ENCODE measurements at regions not wholly inside any gene's neighbourhood (a gene's known extent, or its start where the extent isn't known, plus 50 kb on each side); places are given as distances from the start of the nearest gene placed in this dataset.

- Histone ChIP-seq H3K9me3 (ENCODE audit: control insufficient read depth in 1 of 2, low read length in 2 of 2) (no peaks in the 10 kb centered on the region), H3K4me1 (ENCODE audit: control insufficient read depth in 1 of 2, insufficient read depth in 2 of 2, low read length in 2 of 2) (no peaks in the 10 kb centered on the region), H3K4me3 (ENCODE audit: low read depth in 1 of 2, low read length in 2 of 2) (no peak overlapping the region), H3K27me3 (ENCODE audit: control insufficient read depth in 1 of 2, insufficient read depth in 2 of 2, low read length in 2 of 2) (no peaks in the 10 kb centered on the region), H3K36me3 (ENCODE audit: control insufficient read depth in 1 of 2, insufficient read depth in 2 of 2, low read length in 2 of 2) (no peaks in the 10 kb centered on the region), H3K27ac (ENCODE audit: low read depth, low read length) (no peak overlapping the region), H3K9ac (ENCODE audit: low read depth in 1 of 2, low read length in 2 of 2) (no peak overlapping the region)
Measured at GRCh38 chr2:83579507-83579906, 879.6 kb downstream of the SUCLG1 start.

GRCh38 chr2:83578405-83578804 is 880.7 kb downstream of the SUCLG1 start:
- Histone ChIP-seq H3K27ac (ENCODE audit: low read depth, low read length) (no peak overlapping the region), H3K4me3 (ENCODE audit: low read depth in 1 of 2, low read length in 2 of 2) (no peak overlapping the region), H3K36me3 (ENCODE audit: control insufficient read depth in 1 of 2, insufficient read depth in 2 of 2, low read length in 2 of 2) (no peaks in the 10 kb centered on the region), H3K4me1 (ENCODE audit: control insufficient read depth in 1 of 2, insufficient read depth in 2 of 2, low read length in 2 of 2) (no peaks in the 10 kb centered on the region), H3K9ac (ENCODE audit: low read depth in 1 of 2, low read length in 2 of 2) (no peak overlapping the region), H3K27me3 (ENCODE audit: control insufficient read depth in 1 of 2, insufficient read depth in 2 of 2, low read length in 2 of 2) (no peaks in the 10 kb centered on the region), H3K9me3 (ENCODE audit: control insufficient read depth in 1 of 2, low read length in 2 of 2) (no peaks in the 10 kb centered on the region)

- Histone ChIP-seq H3K36me3 (ENCODE audit: control insufficient read depth in 1 of 2, insufficient read depth in 2 of 2, low read length in 2 of 2) (no peaks in the 10 kb centered on the region), H3K4me1 (ENCODE audit: control insufficient read depth in 1 of 2, insufficient read depth in 2 of 2, low read length in 2 of 2) (no peaks in the 10 kb centered on the region), H3K4me3 (ENCODE audit: low read depth in 1 of 2, low read length in 2 of 2) (no peak overlapping the region), H3K27ac (ENCODE audit: low read depth, low read length) (no peak overlapping the region), H3K9me3 (ENCODE audit: control insufficient read depth in 1 of 2, low read length in 2 of 2) (no peaks in the 10 kb centered on the region), H3K27me3 (ENCODE audit: control insufficient read depth in 1 of 2, insufficient read depth in 2 of 2, low read length in 2 of 2) (no peaks in the 10 kb centered on the region), H3K9ac (ENCODE audit: low read depth in 1 of 2, low read length in 2 of 2) (no peak overlapping the region)
Measured at GRCh38 chr2:83574614-83575013, 884.5 kb downstream of the SUCLG1 start.

GRCh38 chr2:83573060-83573459 is 886.0 kb downstream of the SUCLG1 start:
- H3K4me3 ChIP-seq (ENCODE audit: low read depth in 1 of 2, low read length in 2 of 2) = no peak overlapping the region
- H3K27me3 ChIP-seq (ENCODE audit: control insufficient read depth in 1 of 2, insufficient read depth in 2 of 2, low read length in 2 of 2) = no peaks in the 10 kb centered on the region
- H3K36me3 ChIP-seq (ENCODE audit: control insufficient read depth in 1 of 2, insufficient read depth in 2 of 2, low read length in 2 of 2) = no peaks in the 10 kb centered on the region
- no peak overlapping the region for H3K9ac ChIP-seq (ENCODE audit: low read depth in 1 of 2, low read length in 2 of 2)
- H3K9me3 ChIP-seq (ENCODE audit: control insufficient read depth in 1 of 2, low read length in 2 of 2) = no peaks in the 10 kb centered on the region
- H3K4me1 ChIP-seq (ENCODE audit: control insufficient read depth in 1 of 2, insufficient read depth in 2 of 2, low read length in 2 of 2) = no peaks in the 10 kb centered on the region
- no peak overlapping the region for H3K27ac ChIP-seq (ENCODE audit: low read depth, low read length)

GRCh38 chr2:83572400-83572799 is 886.7 kb downstream of the SUCLG1 start:
- H3K4me3 ChIP-seq (ENCODE audit: low read depth in 1 of 2, low read length in 2 of 2) = no peak overlapping the region
- H3K9ac ChIP-seq (ENCODE audit: low read depth in 1 of 2, low read length in 2 of 2) = no peak overlapping the region
- H3K27ac ChIP-seq (ENCODE audit: low read depth, low read length) = no peak overlapping the region
- no peaks in the 10 kb centered on the region for H3K27me3 ChIP-seq (ENCODE audit: control insufficient read depth in 1 of 2, insufficient read depth in 2 of 2, low read length in 2 of 2)
- no peaks in the 10 kb centered on the region for H3K36me3 ChIP-seq (ENCODE audit: control insufficient read depth in 1 of 2, insufficient read depth in 2 of 2, low read length in 2 of 2)
- no peaks in the 10 kb centered on the region for H3K9me3 ChIP-seq (ENCODE audit: control insufficient read depth in 1 of 2, low read length in 2 of 2)
- no peaks in the 10 kb centered on the region for H3K4me1 ChIP-seq (ENCODE audit: control insufficient read depth in 1 of 2, insufficient read depth in 2 of 2, low read length in 2 of 2)

GRCh38 chr2:83567551-83567950 is 891.5 kb downstream of the SUCLG1 start:
- Histone ChIP-seq H3K36me3 (ENCODE audit: control insufficient read depth in 1 of 2, insufficient read depth in 2 of 2, low read length in 2 of 2) (no peaks in the 10 kb centered on the region), H3K27ac (ENCODE audit: low read depth, low read length) (no peak overlapping the region), H3K27me3 (ENCODE audit: control insufficient read depth in 1 of 2, insufficient read depth in 2 of 2, low read length in 2 of 2) (no peaks in the 10 kb centered on the region), H3K4me3 (ENCODE audit: low read depth in 1 of 2, low read length in 2 of 2) (no peak overlapping the region), H3K4me1 (ENCODE audit: control insufficient read depth in 1 of 2, insufficient read depth in 2 of 2, low read length in 2 of 2) (no peaks in the 10 kb centered on the region), H3K9me3 (ENCODE audit: control insufficient read depth in 1 of 2, low read length in 2 of 2) (no peaks in the 10 kb centered on the region), H3K9ac (ENCODE audit: low read depth in 1 of 2, low read length in 2 of 2) (no peak overlapping the region)

- Histone ChIP-seq H3K27ac (ENCODE audit: low read depth, low read length) (no peak overlapping the region), H3K9me3 (ENCODE audit: control insufficient read depth in 1 of 2, low read length in 2 of 2) (no peaks in the 10 kb centered on the region), H3K4me3 (ENCODE audit: low read depth in 1 of 2, low read length in 2 of 2) (no peak overlapping the region), H3K9ac (ENCODE audit: low read depth in 1 of 2, low read length in 2 of 2) (no peak overlapping the region), H3K4me1 (ENCODE audit: control insufficient read depth in 1 of 2, insufficient read depth in 2 of 2, low read length in 2 of 2) (no peaks in the 10 kb centered on the region), H3K27me3 (ENCODE audit: control insufficient read depth in 1 of 2, insufficient read depth in 2 of 2, low read length in 2 of 2) (no peaks in the 10 kb centered on the region), H3K36me3 (ENCODE audit: control insufficient read depth in 1 of 2, insufficient read depth in 2 of 2, low read length in 2 of 2) (no peaks in the 10 kb centered on the region)
Measured at GRCh38 chr2:83565626-83566025, 893.5 kb downstream of the SUCLG1 start.

- H3K9ac ChIP-seq (ENCODE audit: low read depth in 1 of 2, low read length in 2 of 2) = no peak overlapping the region
- H3K4me1 ChIP-seq (ENCODE audit: control insufficient read depth in 1 of 2, insufficient read depth in 2 of 2, low read length in 2 of 2) = no peaks in the 10 kb centered on the region
- no peaks in the 10 kb centered on the region for H3K36me3 ChIP-seq (ENCODE audit: control insufficient read depth in 1 of 2, insufficient read depth in 2 of 2, low read length in 2 of 2)
- no peaks in the 10 kb centered on the region for H3K9me3 ChIP-seq (ENCODE audit: control insufficient read depth in 1 of 2, low read length in 2 of 2)
- no peak overlapping the region for H3K4me3 ChIP-seq (ENCODE audit: low read depth in 1 of 2, low read length in 2 of 2)
- H3K27me3 ChIP-seq (ENCODE audit: control insufficient read depth in 1 of 2, insufficient read depth in 2 of 2, low read length in 2 of 2) = no peaks in the 10 kb centered on the region
- no peak overlapping the region for H3K27ac ChIP-seq (ENCODE audit: low read depth, low read length)
Measured at GRCh38 chr2:83565181-83565580, 893.9 kb downstream of the SUCLG1 start.

GRCh38 chr2:83561592-83561991 is 897.5 kb downstream of the SUCLG1 start:
- Histone ChIP-seq H3K27ac (ENCODE audit: low read depth, low read length) (no peak overlapping the region), H3K4me1 (ENCODE audit: control insufficient read depth in 1 of 2, insufficient read depth in 2 of 2, low read length in 2 of 2) (no peaks in the 10 kb centered on the region), H3K27me3 (ENCODE audit: control insufficient read depth in 1 of 2, insufficient read depth in 2 of 2, low read length in 2 of 2) (no peaks in the 10 kb centered on the region), H3K36me3 (ENCODE audit: control insufficient read depth in 1 of 2, insufficient read depth in 2 of 2, low read length in 2 of 2) (no peaks in the 10 kb centered on the region), H3K9me3 (ENCODE audit: control insufficient read depth in 1 of 2, low read length in 2 of 2) (no peaks in the 10 kb centered on the region), H3K9ac (ENCODE audit: low read depth in 1 of 2, low read length in 2 of 2) (no peak overlapping the region), H3K4me3 (ENCODE audit: low read depth in 1 of 2, low read length in 2 of 2) (no peak overlapping the region)

GRCh38 chr2:83536556-83536955 is 922.5 kb downstream of the SUCLG1 start:
- no peaks in the 10 kb centered on the region for H3K4me1 ChIP-seq (ENCODE audit: control insufficient read depth in 1 of 2, insufficient read depth in 2 of 2, low read length in 2 of 2)
- H3K27ac ChIP-seq (ENCODE audit: low read depth, low read length) = no peak overlapping the region
- H3K4me3 ChIP-seq (ENCODE audit: low read depth in 1 of 2, low read length in 2 of 2) = no peak overlapping the region
- no peaks in the 10 kb centered on the region for H3K36me3 ChIP-seq (ENCODE audit: control insufficient read depth in 1 of 2, insufficient read depth in 2 of 2, low read length in 2 of 2)
- H3K9me3 ChIP-seq (ENCODE audit: control insufficient read depth in 1 of 2, low read length in 2 of 2) = no peaks in the 10 kb centered on the region
- no peak overlapping the region for H3K9ac ChIP-seq (ENCODE audit: low read depth in 1 of 2, low read length in 2 of 2)
- no peaks in the 10 kb centered on the region for H3K27me3 ChIP-seq (ENCODE audit: control insufficient read depth in 1 of 2, insufficient read depth in 2 of 2, low read length in 2 of 2)

- Histone ChIP-seq H3K9me3 (ENCODE audit: control insufficient read depth in 1 of 2, low read length in 2 of 2) (no peaks in the 10 kb centered on the region), H3K4me3 (ENCODE audit: low read depth in 1 of 2, low read length in 2 of 2) (no peak overlapping the region), H3K9ac (ENCODE audit: low read depth in 1 of 2, low read length in 2 of 2) (no peak overlapping the region), H3K4me1 (ENCODE audit: control insufficient read depth in 1 of 2, insufficient read depth in 2 of 2, low read length in 2 of 2) (no peaks in the 10 kb centered on the region), H3K27ac (ENCODE audit: low read depth, low read length) (no peak overlapping the region), H3K27me3 (ENCODE audit: control insufficient read depth in 1 of 2, insufficient read depth in 2 of 2, low read length in 2 of 2) (no peaks in the 10 kb centered on the region), H3K36me3 (ENCODE audit: control insufficient read depth in 1 of 2, insufficient read depth in 2 of 2, low read length in 2 of 2) (no peaks in the 10 kb centered on the region)
Measured at GRCh38 chr2:83534416-83534815, 924.7 kb downstream of the SUCLG1 start.

Measured in duodenal mucosa (tissue), 2 donors.